NOMO-1 treated with dmso at 0.1 percent for 144 hours (cell line): ENCODE measurements at regions not wholly inside any gene's neighbourhood (a gene's known extent, or its start where the extent isn't known, plus 50 kb on each side); places are given as distances from the start of the nearest gene placed in this dataset.
A peak's percentile ranks its signal among the peaks of the same experiment; 100 is the strongest.

Experiments
- DNase-seq: peaks from one replicate; lab custom pipeline; 2025; ENCODE audit not compliant: unreplicated experiment; lab: John Stamatoyannopoulos, UW

DNA sequence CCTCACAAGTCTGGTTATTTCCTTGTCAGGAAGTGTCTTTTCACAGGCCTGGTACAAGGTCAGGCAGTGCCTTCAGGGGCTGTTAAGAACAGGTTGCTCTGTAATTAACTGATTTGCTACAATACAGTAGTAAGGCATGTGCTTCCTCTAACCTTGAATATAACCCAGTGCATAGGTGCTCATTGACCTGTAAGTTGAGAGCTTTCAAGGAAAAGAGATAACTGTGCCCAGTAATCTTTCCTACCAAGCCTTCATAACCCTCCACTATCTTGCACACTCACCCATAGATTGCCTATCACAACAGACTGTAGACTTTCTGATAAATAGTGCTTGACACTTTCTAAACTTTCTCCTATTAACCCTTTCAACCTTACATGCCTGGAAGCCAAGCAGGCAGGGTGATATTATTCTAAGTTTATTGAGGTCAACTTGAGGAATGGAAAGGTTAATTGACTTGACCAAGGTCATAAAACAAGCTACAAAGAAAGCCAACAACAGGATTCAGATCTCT is 148.1 kb downstream of the PPARGC1A start:
- no peak for DNase-seq

DNA sequence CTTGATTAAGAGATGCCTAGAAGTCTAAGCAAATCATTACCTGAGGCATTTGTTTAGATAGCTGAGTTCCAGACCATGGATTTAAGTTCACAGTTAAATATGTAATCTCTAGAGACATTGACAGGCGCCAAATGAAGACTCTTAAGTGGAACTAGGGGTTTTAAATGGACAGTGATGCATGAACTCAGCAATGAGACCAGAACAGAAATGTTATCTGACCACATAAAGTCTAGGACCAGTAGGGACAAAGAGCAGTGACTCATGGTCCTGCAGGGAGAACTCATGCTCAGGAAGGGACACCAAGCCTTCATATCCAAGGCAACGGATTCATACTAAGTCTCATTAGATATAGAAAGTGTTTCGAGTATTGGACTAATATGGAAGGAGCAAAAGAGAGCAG is 152.3 kb downstream of the PPARGC1A start:
- DNase-seq: no peak

DNA sequence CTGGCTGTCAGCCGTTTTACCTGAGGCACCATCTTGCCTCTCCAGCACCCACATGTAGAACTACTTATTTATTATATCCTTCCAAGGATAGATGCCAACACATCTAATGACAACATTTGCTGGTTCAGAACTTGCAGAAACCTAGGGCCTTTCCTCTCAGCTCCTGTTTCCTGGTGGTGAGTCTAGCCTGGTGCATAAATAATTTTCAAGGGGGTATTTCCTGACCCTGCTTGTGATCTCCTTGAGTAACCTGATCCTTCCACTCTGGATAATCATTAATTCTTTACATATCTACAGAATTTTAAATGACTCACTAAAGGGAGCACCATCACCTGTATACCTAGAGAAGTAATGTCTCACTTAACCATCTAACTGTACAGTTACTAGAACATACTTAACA is 153.4 kb downstream of the PPARGC1A start:
- DNase-seq: no peak

DNA sequence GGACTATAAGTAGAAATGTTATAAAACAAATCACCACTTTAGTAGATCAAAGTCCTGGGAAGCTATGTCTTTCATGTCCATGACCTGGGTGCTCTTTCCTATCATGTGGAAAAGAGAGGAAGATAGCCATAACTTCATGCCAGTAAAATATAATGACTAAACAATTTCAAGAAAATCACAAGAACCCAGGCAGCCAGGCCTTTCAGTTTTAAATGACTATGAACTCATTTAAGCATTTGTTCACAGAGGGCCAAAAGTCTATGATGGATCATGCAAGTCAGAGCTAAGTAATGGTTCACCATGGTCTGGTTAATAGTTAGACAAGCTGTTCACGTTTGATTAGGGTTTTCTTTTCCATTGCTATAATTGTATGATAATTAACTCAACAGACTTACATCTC is 155.8 kb downstream of the PPARGC1A start:
- DNase-seq: no peak

DNA sequence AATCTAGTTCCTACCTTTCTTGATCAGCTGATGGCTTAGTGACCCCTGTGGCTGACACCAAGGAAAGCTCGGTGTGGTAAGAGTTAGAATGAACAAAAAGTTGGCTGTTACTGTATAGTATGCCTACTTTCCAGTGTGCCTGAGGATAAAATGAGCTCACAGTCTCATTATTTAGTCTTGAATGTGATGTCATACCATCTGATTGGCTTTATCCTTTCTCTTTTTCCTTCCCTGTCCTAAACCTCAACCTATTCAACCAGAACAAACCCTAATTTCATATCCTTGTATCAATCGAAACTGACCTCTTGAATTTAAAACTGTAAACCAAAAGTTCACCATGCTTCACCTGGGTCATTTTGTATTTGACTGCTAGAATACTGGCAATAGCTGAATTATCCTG is 156.4 kb downstream of the PPARGC1A start:
- DNase-seq: no peak

DNA sequence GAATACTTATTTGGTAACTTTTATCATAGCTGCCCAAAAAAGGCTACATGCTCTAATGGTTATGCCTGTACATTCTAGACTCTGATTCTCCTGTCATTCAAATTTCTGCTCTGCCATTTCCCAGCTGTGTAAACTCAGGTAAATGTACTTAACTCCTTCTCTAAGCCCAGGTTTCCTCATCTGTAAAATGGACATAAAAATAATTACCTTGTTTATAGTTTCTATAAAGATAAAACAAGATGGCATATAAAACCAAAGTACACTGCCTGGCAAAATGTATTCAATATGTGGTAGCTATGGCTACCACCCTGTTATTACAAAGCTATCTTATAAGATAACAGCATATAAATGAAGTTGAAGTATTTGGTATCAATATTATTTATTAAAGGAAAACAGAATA is 158.8 kb downstream of the PPARGC1A start:
- no peak for DNase-seq

DNA sequence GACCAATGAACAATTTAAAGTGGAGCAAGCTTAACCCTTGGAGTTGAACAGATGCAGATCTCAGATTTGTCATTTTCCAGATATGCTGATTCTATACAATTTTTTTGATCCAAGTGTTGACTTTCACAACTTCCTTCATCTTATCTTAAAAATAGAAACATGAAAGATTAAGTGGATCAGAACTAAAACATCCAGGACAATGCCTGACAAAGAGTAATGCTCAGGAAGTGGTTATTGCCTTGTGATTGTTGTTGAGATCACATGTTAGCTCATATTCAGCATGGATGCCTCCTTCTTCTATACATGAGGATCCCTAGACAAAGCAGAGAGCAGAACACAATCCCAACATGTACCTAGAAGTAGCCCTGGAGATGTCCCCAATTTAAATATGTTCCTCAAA is 160.9 kb downstream of the PPARGC1A start:
- DNase-seq: no peak

DNA sequence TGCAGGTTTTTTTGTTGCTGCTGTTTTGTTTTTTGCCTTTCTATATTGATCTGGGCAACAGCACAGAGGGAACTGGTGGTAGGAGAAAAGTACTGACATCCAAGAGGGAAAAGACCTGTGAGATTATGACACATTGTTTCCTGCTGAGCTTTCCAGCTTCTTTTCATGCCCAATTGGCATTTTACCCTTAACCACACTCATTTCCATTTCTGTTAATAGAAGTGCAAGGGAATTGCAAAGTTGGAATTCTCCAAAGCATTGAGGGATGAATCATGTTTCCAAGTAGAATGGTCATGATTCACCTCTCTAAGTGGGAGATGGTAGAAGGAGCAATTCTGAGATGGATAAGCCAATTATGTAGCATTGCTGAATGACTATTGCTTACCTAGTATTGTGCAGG is 161.5 kb downstream of the PPARGC1A start:
- no peak for DNase-seq

DNA sequence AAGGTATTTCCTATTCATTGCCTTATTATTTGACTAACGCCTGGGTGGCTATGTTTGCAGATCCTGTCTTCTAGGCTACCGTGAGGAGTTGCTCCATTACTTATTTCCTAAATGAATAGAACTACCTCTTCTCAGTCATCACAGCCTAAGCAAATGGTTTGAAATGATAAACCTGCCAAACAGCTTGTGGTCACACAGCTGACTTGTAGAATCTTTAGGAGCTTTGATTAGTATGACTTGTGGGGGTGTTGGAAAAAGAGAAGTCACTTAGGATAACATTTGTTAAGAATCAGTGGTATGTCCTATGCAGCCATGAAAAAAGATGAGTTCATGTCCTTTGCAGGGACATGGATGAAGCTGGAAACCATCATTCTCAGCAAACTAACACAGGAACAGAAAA is 169.3 kb downstream of the PPARGC1A start:
- DNase-seq: no peak

DNA sequence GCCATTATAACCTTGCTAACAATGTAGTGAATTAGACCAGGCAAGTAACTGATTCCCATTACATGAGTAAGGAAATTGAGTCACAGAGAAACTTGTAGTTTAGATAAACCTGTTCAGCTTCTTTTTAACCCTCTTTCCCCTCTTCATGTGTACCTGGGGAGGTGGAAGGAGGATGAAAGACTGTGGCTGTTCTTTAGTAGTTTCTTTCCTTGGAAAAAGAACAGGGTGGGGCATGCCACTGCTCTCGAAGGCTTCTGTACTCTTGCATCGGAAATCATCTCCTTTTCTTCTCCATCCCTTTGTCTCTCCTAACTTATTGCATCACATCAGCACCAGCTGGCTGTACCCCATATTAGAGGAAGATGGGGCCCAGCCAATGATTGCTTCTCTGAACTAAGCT is 171.4 kb downstream of the PPARGC1A start:
- DNase-seq: no peak

DNA sequence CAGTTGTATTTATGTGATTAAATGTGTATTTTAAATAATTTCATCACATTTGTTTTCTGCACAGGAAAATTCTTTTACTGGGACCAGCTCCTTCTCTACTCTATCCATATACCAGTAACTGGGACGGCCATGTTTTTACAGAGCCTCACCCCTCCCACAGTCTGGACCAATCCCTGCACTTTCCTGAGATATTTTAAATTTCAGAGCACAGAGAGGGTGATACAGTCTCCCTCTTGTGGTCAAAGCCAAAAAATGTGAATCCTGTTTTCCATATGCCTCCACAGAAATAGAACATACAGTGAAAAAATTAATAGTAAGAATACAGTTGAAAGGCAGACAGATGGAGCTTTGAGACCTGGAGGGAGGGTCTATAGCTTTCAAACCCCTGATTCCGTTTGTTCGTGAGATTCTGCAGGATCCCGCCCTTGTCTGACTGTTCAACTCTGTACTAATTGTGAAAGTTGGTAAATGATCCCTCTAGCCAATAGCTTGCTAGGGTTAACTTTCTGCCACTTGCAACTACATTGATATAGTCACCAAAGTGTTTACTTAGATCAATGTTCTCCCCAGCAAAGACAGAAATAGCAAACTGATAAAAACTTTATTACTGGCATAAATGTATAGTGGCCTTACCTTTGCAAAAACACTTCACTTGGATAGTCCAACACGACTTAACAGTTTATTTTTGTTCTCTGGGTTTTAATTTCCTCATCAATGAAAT is 172.2 kb downstream of the PPARGC1A start:
- DNase-seq: peak; percentile 2

DNA sequence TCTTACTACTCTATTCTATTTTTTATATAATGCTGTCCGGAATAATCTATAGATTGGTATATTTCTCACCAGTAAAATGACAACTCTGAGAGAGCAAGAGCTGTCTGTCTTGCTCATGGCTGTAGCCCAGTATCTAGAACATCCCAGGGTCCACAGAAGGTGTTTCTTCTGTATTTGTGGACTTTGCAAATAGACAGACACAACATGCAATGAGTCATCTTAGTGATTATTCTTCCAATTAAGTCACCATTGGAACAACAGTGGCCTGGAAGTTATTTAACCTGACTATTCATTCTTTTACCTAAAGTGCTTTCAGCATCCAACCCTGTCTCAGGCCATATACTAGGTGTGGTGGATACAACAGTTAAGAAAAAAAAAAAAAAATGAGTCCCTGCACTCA is 179.5 kb downstream of the PPARGC1A start:
- no peak for DNase-seq

DNA sequence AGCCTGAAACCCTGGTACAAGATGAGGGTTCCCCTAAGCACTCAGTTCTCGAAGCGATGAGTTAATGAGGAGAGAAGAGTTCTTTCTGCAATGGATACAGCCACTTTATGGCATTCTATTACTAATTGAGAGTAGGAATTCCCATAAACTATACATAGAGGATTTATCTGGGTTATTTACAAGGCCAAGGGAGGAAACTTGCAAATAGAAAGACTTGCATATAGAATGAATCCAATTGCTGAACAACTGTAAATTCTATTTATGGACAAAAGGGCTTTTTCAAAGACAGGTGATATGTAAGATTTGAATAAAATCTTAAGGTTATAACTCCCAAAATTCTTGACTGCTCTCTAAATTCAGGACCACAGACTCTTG is 182.2 kb downstream of the PPARGC1A start:
- DNase-seq: no peak

DNA sequence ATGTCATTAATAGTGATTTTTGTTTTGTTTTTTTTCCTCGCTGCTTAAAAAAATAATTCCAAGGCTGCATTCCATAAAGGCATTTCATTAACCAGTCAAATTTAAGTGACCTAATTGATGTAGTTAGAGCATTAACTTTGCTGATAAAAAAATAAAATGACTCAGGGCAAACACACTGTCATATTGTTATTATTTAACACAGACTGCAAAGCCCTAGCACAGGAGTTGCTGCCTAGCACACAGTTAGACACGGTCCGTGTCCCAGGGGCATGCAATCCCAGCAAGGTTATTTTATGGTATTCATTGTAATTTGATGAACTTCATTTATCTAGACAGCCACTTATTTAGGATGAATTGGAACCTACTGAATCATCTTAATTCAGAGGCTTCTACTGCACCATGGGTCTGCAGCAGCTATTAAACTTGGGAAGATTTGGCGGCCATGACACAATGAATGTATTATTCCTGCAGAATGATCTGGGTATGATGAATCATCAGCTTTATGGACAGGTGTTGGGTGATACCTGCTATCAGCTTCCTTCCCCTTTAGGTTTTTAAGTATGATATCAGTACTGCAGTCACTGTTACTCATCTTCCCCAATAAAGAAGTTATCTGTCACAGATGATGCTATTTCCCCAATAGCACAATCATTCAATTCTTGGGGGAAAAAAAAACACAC is 182.7 kb downstream of the PPARGC1A start:
- no peak for DNase-seq

DNA sequence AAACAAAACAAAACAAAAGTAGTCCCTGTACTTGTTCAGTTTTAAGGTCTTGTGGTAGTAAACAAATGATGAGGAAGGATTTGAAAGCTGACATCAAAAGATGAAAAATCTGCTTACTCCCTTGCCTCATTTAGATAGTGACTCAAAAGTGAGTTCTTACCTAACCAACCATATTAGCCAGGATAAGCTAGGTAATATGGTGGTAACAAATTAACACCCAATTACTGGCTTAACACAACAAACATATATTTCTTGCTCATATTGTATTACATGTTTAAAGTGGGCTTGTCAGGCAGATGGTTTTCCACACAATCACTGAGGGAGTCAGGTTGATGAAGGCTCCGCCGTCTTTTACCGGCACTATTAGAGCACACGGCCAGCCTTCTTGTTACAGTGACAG is 189.7 kb downstream of the PPARGC1A start:
- DNase-seq: no peak

DNA sequence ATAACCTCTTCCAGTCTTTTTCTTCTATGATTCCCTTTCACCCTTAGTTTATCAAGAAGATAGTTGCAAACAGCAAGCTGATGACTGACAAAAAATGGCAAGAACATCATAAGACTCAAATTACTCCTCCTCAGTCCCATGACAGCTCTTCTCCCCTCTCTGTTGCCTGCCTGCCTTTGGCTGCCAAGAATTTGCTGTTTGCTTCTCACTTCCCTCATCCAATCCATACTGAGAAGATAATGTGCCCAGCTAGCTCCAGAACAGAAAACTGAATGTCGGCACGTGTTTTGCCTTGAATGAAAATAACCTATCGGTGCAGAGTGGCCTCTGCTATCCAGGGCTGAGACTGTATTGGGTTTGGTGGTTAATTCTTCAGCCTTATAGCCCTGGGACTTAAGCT is 192.1 kb downstream of the PPARGC1A start:
- no peak for DNase-seq

DNA sequence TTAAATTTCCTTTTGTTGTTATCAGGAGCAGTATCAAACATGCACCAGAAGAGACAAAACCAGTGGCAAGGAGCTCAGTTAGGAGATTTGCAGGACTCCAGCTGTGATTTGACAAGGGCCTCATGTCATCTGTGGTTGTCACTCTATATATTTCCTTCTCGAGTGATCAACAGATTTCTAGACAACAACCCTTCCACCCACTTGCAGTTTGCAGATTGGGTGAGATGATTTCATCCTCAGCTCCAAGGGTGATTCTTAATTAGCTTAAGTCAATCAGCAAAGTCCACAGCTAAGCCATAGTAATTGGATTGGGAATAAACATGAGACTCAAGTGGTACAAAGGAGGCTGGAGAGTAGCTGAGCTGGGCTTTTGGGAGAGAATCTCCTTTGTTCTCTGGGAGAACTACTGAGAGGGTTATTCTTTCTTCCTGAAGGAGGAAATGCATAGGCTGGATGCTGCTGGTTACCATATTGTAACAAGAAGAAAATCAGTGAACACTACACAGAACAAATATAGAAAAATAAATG is 192.8 kb downstream of the PPARGC1A start:
- no peak for DNase-seq

DNA sequence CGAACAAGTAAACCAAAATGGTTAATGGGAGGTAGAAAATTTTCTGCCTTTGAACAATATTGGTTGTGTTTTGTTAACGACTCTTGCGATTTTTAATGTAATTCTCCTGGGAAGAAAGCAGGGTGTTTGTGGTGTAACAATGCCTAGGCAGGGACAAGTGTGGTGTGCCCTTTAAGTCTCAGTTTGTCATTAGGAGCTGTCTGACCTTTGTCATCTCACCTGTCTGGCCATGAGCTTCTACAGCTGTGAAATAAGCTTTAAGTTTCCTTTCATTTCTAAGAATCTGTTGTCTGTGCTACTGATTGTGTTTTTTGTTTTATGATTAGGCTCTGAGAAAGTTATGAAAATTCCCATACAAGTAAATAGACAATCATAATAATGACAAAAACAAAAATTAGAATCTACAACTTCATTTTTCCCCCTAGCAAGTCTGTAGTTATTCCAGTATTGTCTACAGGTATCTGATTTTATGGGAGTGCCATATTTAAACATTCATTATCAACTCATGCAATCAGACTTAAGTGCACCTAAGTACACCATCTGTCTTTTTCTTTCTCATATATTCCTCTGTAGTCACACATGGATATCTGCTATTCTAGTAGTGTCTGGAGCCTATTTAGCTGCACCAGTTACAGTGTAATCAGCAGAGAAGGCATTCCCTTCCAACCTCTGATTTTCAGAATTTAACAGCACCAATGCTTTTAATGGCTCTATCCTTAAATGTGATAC is 203.5 kb downstream of the PPARGC1A start:
- no peak for DNase-seq

DNA sequence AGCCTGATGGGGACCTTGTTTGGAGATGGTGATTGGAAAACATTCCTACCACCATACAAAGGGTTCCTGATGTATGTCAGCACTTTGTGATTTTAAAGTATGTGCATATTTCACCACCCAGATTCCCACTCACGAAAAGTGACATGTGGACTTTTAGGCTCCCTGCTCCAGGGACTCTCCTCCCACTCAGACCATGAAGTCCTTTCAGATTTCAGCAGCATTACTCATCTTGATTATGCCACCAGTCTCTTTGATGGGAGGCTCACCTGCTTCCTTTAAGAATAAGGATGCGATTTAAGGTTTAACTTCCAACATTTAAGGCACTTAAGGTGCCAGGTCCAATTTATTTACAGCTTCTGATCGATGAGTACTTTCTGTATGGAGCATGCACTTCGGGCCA is 204.4 kb downstream of the PPARGC1A start:
- DNase-seq: no peak

DNA sequence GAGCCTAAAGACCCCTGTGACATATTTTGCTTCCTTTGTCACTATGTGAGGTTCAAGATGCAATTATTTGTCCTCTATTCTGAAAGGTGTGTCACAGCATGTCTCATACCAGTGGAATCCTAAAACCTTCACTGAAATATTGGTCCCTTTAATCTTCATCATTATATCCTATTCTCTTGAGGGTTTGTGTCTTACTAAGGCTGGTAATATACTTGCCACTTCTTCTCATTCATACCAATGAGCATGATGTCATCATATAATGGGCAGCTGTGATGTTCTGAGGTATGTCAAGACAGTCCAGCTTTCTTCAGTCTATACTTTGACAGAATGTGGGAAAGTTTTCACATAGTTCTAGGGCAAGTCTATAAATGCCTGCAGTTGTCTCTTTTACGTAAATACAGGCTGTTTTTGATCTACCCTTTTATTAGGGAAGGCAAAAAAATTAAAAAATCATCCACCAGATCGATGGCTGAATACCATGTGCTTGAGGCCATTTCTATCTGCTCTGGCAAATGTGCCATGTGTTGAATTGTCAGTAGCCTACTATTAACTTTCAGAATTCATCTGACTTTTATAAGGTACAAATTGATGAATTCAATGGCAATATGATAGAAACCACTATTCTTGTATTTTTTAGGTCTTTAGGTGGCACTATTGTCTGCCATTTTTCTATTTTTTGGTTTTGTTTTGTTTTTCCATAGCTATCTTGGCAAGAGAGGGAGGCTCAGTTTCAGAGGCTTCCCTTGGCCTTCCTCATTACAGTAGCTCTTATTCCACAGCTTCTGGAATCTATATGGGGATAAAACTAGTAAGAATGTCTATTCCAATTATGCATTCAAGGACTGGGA is 209.0 kb downstream of the PPARGC1A start:
- no peak for DNase-seq

DNA sequence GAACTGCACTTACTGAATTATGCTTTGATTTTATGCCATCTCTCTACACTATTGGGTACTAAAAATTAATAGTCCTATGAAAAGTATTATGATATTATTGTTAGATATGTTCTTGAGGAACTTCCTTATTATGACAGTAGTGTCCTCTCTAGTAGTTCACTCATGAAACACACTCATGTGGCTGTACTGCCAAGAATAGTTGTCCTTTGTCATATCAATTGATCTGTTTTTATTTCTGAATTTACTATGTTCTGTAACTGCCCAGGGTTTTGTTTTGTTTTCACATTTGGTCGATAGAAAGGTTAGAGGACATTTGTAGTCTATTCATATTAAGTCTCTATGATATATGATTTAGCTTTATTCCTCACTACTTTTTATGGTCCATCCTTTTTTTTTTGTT is 215.2 kb downstream of the PPARGC1A start:
- DNase-seq: no peak
